Progenitor cell of endocrine pancreas (in vitro differentiated cells): ENCODE measurements at regions not wholly inside any gene's neighbourhood (a gene's known extent, or its start where the extent isn't known, plus 50 kb on each side); places are given as distances from the start of the nearest gene placed in this dataset.
"Not testable (repeated sequence)": the region's sequence is repeated elsewhere in the genome, so short reads cannot be mapped to it uniquely, and the experiment has no call there.

Experiments
- DNase-seq: peaks from one replicate; pipeline ENCODE4 v3.0.0; 2021; ENCODE audit warnings: low spot score; ENCODE audit not compliant: unreplicated experiment
- H3K27ac Mint-ChIP-seq: 2 replicates; pipeline ENCODE4 v1.8.0; 2021; ENCODE audit warnings: mild to moderate bottlenecking, moderate library complexity, mixed read lengths
- H3K27me3 Mint-ChIP-seq: 2 replicates; pipeline ENCODE4 v1.8.0; 2021; ENCODE audit warnings: mixed read lengths
- H3K36me3 Mint-ChIP-seq: 2 replicates; pipeline ENCODE4 v1.8.0; 2022; ENCODE audit warnings: mixed read lengths; ENCODE audit not compliant: insufficient read depth
- H3K4me1 Mint-ChIP-seq: 2 replicates; pipeline ENCODE4 v1.8.0; 2021; ENCODE audit warnings: low read depth, mixed read lengths
- H3K4me3 Mint-ChIP-seq: 2 replicates; pipeline ENCODE4 v1.8.0; 2021; ENCODE audit warnings: low read depth, mild to moderate bottlenecking, moderate library complexity, mixed read lengths
- H3K9me3 Mint-ChIP-seq: 2 replicates; pipeline ENCODE4 v1.8.0; 2021; ENCODE audit warnings: low read depth, mixed read lengths
- CTCF ChIP-seq: fragments of 200-600 bp; sonication (generic); IDR thresholded peaks from one replicate; pipeline ENCODE4 v1.5.0; 2021; ENCODE audit warnings: antibody characterized with exemption, mild to moderate bottlenecking; ENCODE audit not compliant: unreplicated experiment

DNA sequence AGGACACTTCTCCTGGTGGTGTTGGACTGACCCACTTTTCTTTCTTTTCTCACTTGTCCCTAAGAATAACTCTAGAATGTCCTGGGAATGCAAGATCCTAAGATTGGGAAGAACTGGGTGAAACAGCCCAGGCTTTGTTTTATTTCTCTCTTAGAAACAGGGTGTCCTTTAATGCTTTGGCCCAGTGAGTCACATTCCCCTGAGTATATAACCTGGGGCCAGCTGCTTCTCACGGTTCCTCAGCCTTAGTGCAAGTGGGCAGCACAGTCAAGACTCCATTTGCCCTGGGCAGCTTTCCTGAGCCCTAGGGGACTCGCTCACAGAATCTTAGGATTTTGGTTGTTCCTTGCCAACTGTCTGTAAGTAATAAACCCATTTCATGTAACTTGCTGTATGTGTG lies 355.0 kb downstream of the DSC3 start:
- Mint-ChIP-seq H3K36me3 (no peaks in the 10 kb centered on the region), H3K27me3 (no peaks in the 10 kb centered on the region), H3K9me3 (no peaks in the 10 kb centered on the region), H3K27ac (no peak overlapping the region), H3K4me1 (no peaks in the 10 kb centered on the region), H3K4me3 (no peak overlapping the region)
- TF ChIP-seq CTCF, result no peak
- DNase-seq, result no peak

DNA sequence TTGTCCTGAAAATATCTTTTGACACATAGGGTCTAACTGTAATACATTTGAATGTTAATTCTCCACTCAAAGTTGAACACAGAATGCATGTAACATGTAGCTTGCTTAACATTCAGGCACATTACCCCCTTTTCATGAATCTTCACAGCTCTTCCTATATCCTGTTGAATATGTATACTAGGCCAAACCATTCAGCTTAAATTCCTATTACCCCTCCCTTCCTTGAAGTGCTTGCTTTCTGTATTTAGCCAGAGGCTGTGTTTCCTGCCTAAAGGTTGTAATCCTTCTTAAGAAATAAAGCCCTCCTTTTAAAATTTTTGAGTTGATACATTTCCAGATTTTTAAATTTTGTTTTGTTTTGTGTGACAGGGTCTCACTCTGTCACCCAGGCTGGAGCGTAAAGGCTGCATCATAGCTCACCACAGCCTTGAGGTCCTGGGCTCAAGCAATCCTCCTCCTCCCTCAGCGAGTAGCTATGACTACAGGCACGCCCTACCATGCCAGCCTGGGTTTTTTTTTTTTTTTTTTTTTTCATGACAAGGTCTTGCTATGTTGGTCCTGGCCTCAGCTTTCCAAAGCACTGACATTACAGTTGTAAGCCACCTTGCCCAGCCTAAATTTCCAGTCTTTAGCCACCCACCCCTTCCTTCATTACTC lies 357.6 kb downstream of the DSC3 start:
- no peak overlapping the region for H3K27ac Mint-ChIP-seq
- H3K27me3 Mint-ChIP-seq, result no peaks in the 10 kb centered on the region
- no peak for DNase-seq
- no peak overlapping the region for H3K4me3 Mint-ChIP-seq
- no peaks in the 10 kb centered on the region for H3K36me3 Mint-ChIP-seq
- no peak for TF ChIP-seq CTCF
- no peaks in the 10 kb centered on the region for H3K9me3 Mint-ChIP-seq
- no peaks in the 10 kb centered on the region for H3K4me1 Mint-ChIP-seq

- Mint-ChIP-seq H3K9me3 (no peaks in the 10 kb centered on the region), H3K4me1 (peaks cover 2% of the 10 kb centered on the region), H3K27ac (no peak overlapping the region), H3K36me3 (no peaks in the 10 kb centered on the region), H3K4me3 (no peak overlapping the region), H3K27me3 (no peaks in the 10 kb centered on the region)
- no peak for DNase-seq
- no peak for TF ChIP-seq CTCF
Observed at GRCh38 chr18:30683836-30684235, 358.7 kb downstream of the DSC3 start.

- Mint-ChIP-seq H3K9me3 (no peaks in the 10 kb centered on the region), H3K27me3 (no peaks in the 10 kb centered on the region), H3K4me3 (no peak overlapping the region), H3K27ac (no peak overlapping the region), H3K36me3 (no peaks in the 10 kb centered on the region), H3K4me1 (peaks cover 2% of the 10 kb centered on the region)
- TF ChIP-seq CTCF, result no peak
- no peak for DNase-seq
Observed at GRCh38 chr18:30682672-30683071, 359.9 kb downstream of the DSC3 start.

GRCh38 chr18:30679285-30679930 lies 363.1 kb downstream of the DSC3 start:
- Mint-ChIP-seq H3K9me3 (no peaks in the 10 kb centered on the region), H3K4me3 (no peak overlapping the region), H3K27me3 (no peaks in the 10 kb centered on the region), H3K4me1 (peaks cover 2% of the 10 kb centered on the region), H3K36me3 (no peaks in the 10 kb centered on the region), H3K27ac (no peak overlapping the region)
- no peak for TF ChIP-seq CTCF
- no peak for DNase-seq

DNA sequence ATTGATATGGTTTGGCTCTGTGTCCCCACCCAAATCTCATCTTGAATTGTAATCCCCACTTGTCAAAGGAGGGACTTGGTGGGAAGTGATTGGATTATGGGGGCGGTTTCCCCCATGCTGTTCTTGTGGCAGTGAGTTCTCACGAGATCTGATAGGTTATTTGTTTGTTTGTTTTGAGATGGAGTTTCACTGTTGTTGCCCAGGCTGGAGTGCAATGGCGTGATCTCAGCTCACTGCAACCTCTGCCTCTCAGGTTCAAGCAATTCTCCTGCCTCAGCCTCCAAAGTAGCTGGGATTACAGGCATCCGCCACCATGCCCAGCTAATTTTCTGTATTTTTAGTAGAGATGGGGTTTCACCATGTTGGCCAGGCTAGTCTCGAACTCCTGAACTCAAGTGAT lies 364.7 kb downstream of the DSC3 start:
- DNase-seq, H3K36me3 Mint-ChIP-seq, H3K27me3 Mint-ChIP-seq, H3K27ac Mint-ChIP-seq, H3K9me3 Mint-ChIP-seq, H3K4me3 Mint-ChIP-seq, H3K4me1 Mint-ChIP-seq: not testable (repeated sequence)
